ENCODE measurements at regions not wholly inside any gene's neighbourhood (a gene's known extent, or its start where the extent isn't known, plus 50 kb on each side); places are given as distances from the start of the nearest gene placed in this dataset.

GRCh38 chr18:40096675-40097074, 1858.4 kb upstream of the PIK3C3 start:
- no peak for TF ChIP-seq POLR2AphosphoS5 (IDR thresholded peaks at IDR 0.05)
- TF ChIP-seq CTCF (IDR thresholded peaks at IDR 0.05): no peak

Data from sigmoid colon (tissue), 4 donors.